ENCODE measurements at regions not wholly inside any gene's neighbourhood (a gene's known extent, or its start where the extent isn't known, plus 50 kb on each side); places are given as distances from the start of the nearest gene placed in this dataset.

GRCh38 chr18:67410075-67411070 lies 106.1 kb downstream of the DSEL start:
- Histone ChIP-seq H3K27ac (ENCODE audit: low read length) (no peak overlapping the region), H3K36me3 (replicated peaks; ENCODE audit: insufficient read depth, low read length) (no peaks in the 10 kb centered on the region), H3K9ac (ENCODE audit: low read length) (no peak overlapping the region), H3K4me3 (ENCODE audit: low read length) (no peak overlapping the region), H2AFZ (ENCODE audit: low read length) (no peak overlapping the region), H3K79me2 (ENCODE audit: low read length) (no peaks in the 10 kb centered on the region), H3F3A (ENCODE audit: insufficient read depth, low read length) (no peaks in the 10 kb centered on the region), H3K9me3 (replicated peaks; ENCODE audit: insufficient read depth, low read length) (no peaks in the 10 kb centered on the region), H3K27me3 (replicated peaks; ENCODE audit: insufficient read depth, low read length) (no peaks in the 10 kb centered on the region), H3K4me2 (ENCODE audit: low read depth, low read length) (no peak overlapping the region), H4K20me1 (ENCODE audit: insufficient read depth, low read length) (no peaks in the 10 kb centered on the region), H3K9me2 (replicated peaks; ENCODE audit: insufficient read depth, low read length) (no peaks in the 10 kb centered on the region), H3K4me1 (ENCODE audit: low read length) (no peaks in the 10 kb centered on the region)
- no peak for DNase-seq
- no peak for TF ChIP-seq EZH2phosphoT487 (IDR thresholded peaks at IDR 0.05; ENCODE audit: low read length)
- no peak for TF ChIP-seq EZH2 (optimal IDR thresholded peaks at IDR 0.05; ENCODE audit: low read depth, low read length)
- no peak for TF ChIP-seq CTCF (IDR thresholded peaks at IDR 0.05; ENCODE audit: low read length)

- Histone ChIP-seq H2AFZ (ENCODE audit: low read length) (no peak overlapping the region), H3K9me3 (replicated peaks; ENCODE audit: insufficient read depth, low read length) (no peaks in the 10 kb centered on the region), H3K9ac (ENCODE audit: low read length) (no peak overlapping the region), H3F3A (ENCODE audit: insufficient read depth, low read length) (no peaks in the 10 kb centered on the region), H3K4me3 (ENCODE audit: low read length) (no peak overlapping the region), H3K4me1 (ENCODE audit: low read length) (no peaks in the 10 kb centered on the region), H3K4me2 (ENCODE audit: low read depth, low read length) (no peak overlapping the region), H4K20me1 (ENCODE audit: insufficient read depth, low read length) (no peaks in the 10 kb centered on the region), H3K36me3 (replicated peaks; ENCODE audit: insufficient read depth, low read length) (no peaks in the 10 kb centered on the region), H3K79me2 (ENCODE audit: low read length) (no peaks in the 10 kb centered on the region), H3K9me2 (replicated peaks; ENCODE audit: insufficient read depth, low read length) (no peaks in the 10 kb centered on the region), H3K27ac (ENCODE audit: low read length) (no peak overlapping the region), H3K27me3 (replicated peaks; ENCODE audit: insufficient read depth, low read length) (no peaks in the 10 kb centered on the region)
- no peak for DNase-seq
- no peak for TF ChIP-seq CTCF (IDR thresholded peaks at IDR 0.05; ENCODE audit: low read length)
- no peak for TF ChIP-seq EZH2 (optimal IDR thresholded peaks at IDR 0.05; ENCODE audit: low read depth, low read length)
- no peak for TF ChIP-seq EZH2phosphoT487 (IDR thresholded peaks at IDR 0.05; ENCODE audit: low read length)
Observed at GRCh38 chr18:67408240-67408639, 108.3 kb downstream of the DSEL start.

DNA sequence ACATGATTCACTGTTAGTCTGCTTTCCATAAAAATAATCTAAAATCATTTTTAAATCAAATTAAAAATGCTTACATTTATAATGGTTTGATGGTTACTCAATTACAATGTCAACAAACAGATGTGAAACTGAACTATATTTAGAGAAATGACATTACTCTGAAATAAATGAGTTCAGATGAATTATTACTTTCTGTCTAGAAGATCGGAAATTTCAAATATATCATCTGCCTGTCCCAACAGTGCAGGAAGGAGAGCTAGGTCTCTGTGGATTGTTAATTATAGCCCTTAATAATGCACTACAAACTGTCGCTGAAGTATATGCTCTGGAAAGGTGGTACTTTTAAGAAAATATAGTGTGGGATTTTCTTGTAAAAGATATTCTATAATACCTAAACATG lies 109.8 kb downstream of the DSEL start:
- Histone ChIP-seq H3K4me2 (ENCODE audit: low read depth, low read length) (no peak overlapping the region), H3K27me3 (replicated peaks; ENCODE audit: insufficient read depth, low read length) (no peaks in the 10 kb centered on the region), H3K4me3 (ENCODE audit: low read length) (no peak overlapping the region), H3K79me2 (ENCODE audit: low read length) (no peaks in the 10 kb centered on the region), H3K9me3 (replicated peaks; ENCODE audit: insufficient read depth, low read length) (no peaks in the 10 kb centered on the region), H3K9me2 (replicated peaks; ENCODE audit: insufficient read depth, low read length) (no peaks in the 10 kb centered on the region), H3K27ac (ENCODE audit: low read length) (no peak overlapping the region), H4K20me1 (ENCODE audit: insufficient read depth, low read length) (no peaks in the 10 kb centered on the region), H3K4me1 (ENCODE audit: low read length) (no peaks in the 10 kb centered on the region), H2AFZ (ENCODE audit: low read length) (no peak overlapping the region), H3F3A (ENCODE audit: insufficient read depth, low read length) (no peaks in the 10 kb centered on the region), H3K36me3 (replicated peaks; ENCODE audit: insufficient read depth, low read length) (no peaks in the 10 kb centered on the region), H3K9ac (ENCODE audit: low read length) (no peak overlapping the region)
- no peak for DNase-seq
- TF ChIP-seq EZH2phosphoT487 (IDR thresholded peaks at IDR 0.05; ENCODE audit: low read length) = no peak
- TF ChIP-seq EZH2 (optimal IDR thresholded peaks at IDR 0.05; ENCODE audit: low read depth, low read length) = no peak

GRCh38 chr18:67402543-67402942 lies 114.0 kb downstream of the DSEL start:
- no peak overlapping the region for H3K27ac ChIP-seq (ENCODE audit: low read length)
- H3K4me1 ChIP-seq (ENCODE audit: low read length) = no peaks in the 10 kb centered on the region
- H3K36me3 ChIP-seq (replicated peaks; ENCODE audit: insufficient read depth, low read length) = no peaks in the 10 kb centered on the region
- H3K9me2 ChIP-seq (replicated peaks; ENCODE audit: insufficient read depth, low read length) = no peaks in the 10 kb centered on the region
- no peak overlapping the region for H3K4me2 ChIP-seq (ENCODE audit: low read depth, low read length)
- H3K4me3 ChIP-seq (ENCODE audit: low read length) = no peak overlapping the region
- no peak overlapping the region for H3K9ac ChIP-seq (ENCODE audit: low read length)
- no peaks in the 10 kb centered on the region for H3F3A ChIP-seq (ENCODE audit: insufficient read depth, low read length)
- H3K79me2 ChIP-seq (ENCODE audit: low read length) = no peaks in the 10 kb centered on the region
- no peaks in the 10 kb centered on the region for H4K20me1 ChIP-seq (ENCODE audit: insufficient read depth, low read length)
- H3K27me3 ChIP-seq (replicated peaks; ENCODE audit: insufficient read depth, low read length) = no peaks in the 10 kb centered on the region
- TF ChIP-seq EZH2phosphoT487 (IDR thresholded peaks at IDR 0.05; ENCODE audit: low read length) (no peak), CTCF (IDR thresholded peaks at IDR 0.05; ENCODE audit: low read length) (no peak), EZH2 (optimal IDR thresholded peaks at IDR 0.05; ENCODE audit: low read depth, low read length) (no peak)
- H2AFZ ChIP-seq (ENCODE audit: low read length) = no peak overlapping the region
- no peaks in the 10 kb centered on the region for H3K9me3 ChIP-seq (replicated peaks; ENCODE audit: insufficient read depth, low read length)
- DNase-seq = no peak
